Skeletal muscle tissue (tissue), 3 donors: ENCODE measurements at regions not wholly inside any gene's neighbourhood (a gene's known extent, or its start where the extent isn't known, plus 50 kb on each side); places are given as distances from the start of the nearest gene placed in this dataset.

Experiments used
- H3K27ac ChIP-seq: one replicate; pipeline ENCODE4 v1.7.0; 2013; ENCODE audit warnings: mild to moderate bottlenecking, low read depth, low read length, inconsistent platforms
- H3K27me3 ChIP-seq, 3 donors: one replicate each; pipeline ENCODE4 v1.7.0; 2013; ENCODE audit warnings: low read length in 3 of 3; ENCODE audit not compliant: control insufficient read depth in 3 of 3, insufficient read depth in 3 of 3
- H3K36me3 ChIP-seq, 3 donors: one replicate each; pipeline ENCODE4 v1.7.0; 2013; ENCODE audit warnings: low read length in 3 of 3; ENCODE audit not compliant: control insufficient read depth in 3 of 3, insufficient read depth in 3 of 3
- H3K4me1 ChIP-seq, 3 donors: one replicate each; pipeline ENCODE4 v1.7.0; 2013; ENCODE audit warnings: low read length in 3 of 3, mild to moderate bottlenecking in 3 of 3; ENCODE audit not compliant: control insufficient read depth in 3 of 3, insufficient read depth in 3 of 3
- H3K4me3 ChIP-seq, 3 donors: one replicate each; pipeline ENCODE4 v1.7.0; 2013; ENCODE audit warnings: low read length in 3 of 3
- H3K9ac ChIP-seq, 3 donors: one replicate each; pipeline ENCODE4 v1.7.0; 2013; ENCODE audit warnings: low read length in 3 of 3, mild to moderate bottlenecking in 3 of 3, moderate library complexity in 2 of 3, low read depth in 1 of 3
- H3K9me3 ChIP-seq, 3 donors: one replicate each; pipeline ENCODE4 v1.7.0; 2013; ENCODE audit warnings: low read length in 3 of 3; ENCODE audit not compliant: control insufficient read depth in 3 of 3
- donor health status: Osteomylitis.

GRCh38 chr1:166343276-166343675, 176.5 kb upstream of the FAM78B start:
- H3K9ac ChIP-seq: no peak overlapping the region

GRCh38 chr1:166350490-166350889, 183.7 kb upstream of the FAM78B start:
- Histone ChIP-seq H3K27me3 (no peaks in the 10 kb centered on the region), H3K4me3 (no peak overlapping the region), H3K27ac (no peak overlapping the region), H3K4me1 (peaks cover 0 to 4% (median 0%) of the 10 kb centered on the region in 3 donors), H3K9ac (peak overlapping the region in 1 of 3 donors; percentile 41), H3K9me3 (no peaks in the 10 kb centered on the region), H3K36me3 (no peaks in the 10 kb centered on the region)

More at GRCh38 chr1:166343276-166343675, 176.5 kb upstream of the FAM78B start:
- H3K27me3 ChIP-seq: no peaks in the 10 kb centered on the region
- H3K36me3 ChIP-seq: no peaks in the 10 kb centered on the region
- no peaks in the 10 kb centered on the region for H3K4me1 ChIP-seq
- no peak overlapping the region for H3K4me3 ChIP-seq
- no peaks in the 10 kb centered on the region for H3K9me3 ChIP-seq
- H3K27ac ChIP-seq: no peak overlapping the region

GRCh38 chr1:166351676-166352075, 184.9 kb upstream of the FAM78B start:
- H3K27me3 ChIP-seq: no peaks in the 10 kb centered on the region
- no peaks in the 10 kb centered on the region for H3K9me3 ChIP-seq
- H3K4me3 ChIP-seq: no peak overlapping the region
- no peak overlapping the region for H3K27ac ChIP-seq
- H3K36me3 ChIP-seq: no peaks in the 10 kb centered on the region
- H3K4me1 ChIP-seq: peaks cover 0 to 4% (median 0%) of the 10 kb centered on the region in 3 donors
- no peak overlapping the region for H3K9ac ChIP-seq

GRCh38 chr1:166353213-166353612, 186.4 kb upstream of the FAM78B start:
- H3K27ac ChIP-seq: no peak overlapping the region

GRCh38 chr1:166354406-166354805, 187.6 kb upstream of the FAM78B start:
- Histone ChIP-seq H3K27ac (no peak overlapping the region), H3K4me3 (no peak overlapping the region), H3K9me3 (no peaks in the 10 kb centered on the region), H3K36me3 (no peaks in the 10 kb centered on the region), H3K27me3 (no peaks in the 10 kb centered on the region), H3K4me1 (peaks cover 0 to 4% (median 0%) of the 10 kb centered on the region in 3 donors), H3K9ac (no peak overlapping the region)

More at GRCh38 chr1:166353213-166353612, 186.4 kb upstream of the FAM78B start:
- Histone ChIP-seq H3K4me3 (no peak overlapping the region), H3K27me3 (no peaks in the 10 kb centered on the region), H3K4me1 (peaks cover 0 to 4% (median 0%) of the 10 kb centered on the region in 3 donors), H3K36me3 (no peaks in the 10 kb centered on the region), H3K9me3 (no peaks in the 10 kb centered on the region), H3K9ac (no peak overlapping the region)

- H3K9ac ChIP-seq: no peak overlapping the region
- no peaks in the 10 kb centered on the region for H3K27me3 ChIP-seq
- H3K27ac ChIP-seq: no peak overlapping the region
Observed at GRCh38 chr1:166365081-166365480, 198.3 kb upstream of the FAM78B start.

GRCh38 chr1:166368030-166368429, 201.2 kb upstream of the FAM78B start:
- H3K4me3 ChIP-seq: no peak overlapping the region

More at GRCh38 chr1:166365081-166365480, 198.3 kb upstream of the FAM78B start:
- H3K4me3 ChIP-seq: no peak overlapping the region
- no peaks in the 10 kb centered on the region for H3K36me3 ChIP-seq
- H3K4me1 ChIP-seq: no peaks in the 10 kb centered on the region
- H3K9me3 ChIP-seq: no peaks in the 10 kb centered on the region

GRCh38 chr1:166377896-166378295, 211.1 kb upstream of the FAM78B start:
- no peaks in the 10 kb centered on the region for H3K9me3 ChIP-seq
- peak overlapping the region; percentile 77 for H3K27ac ChIP-seq
- no peak overlapping the region for H3K4me3 ChIP-seq
- no peak overlapping the region for H3K9ac ChIP-seq
- no peaks in the 10 kb centered on the region for H3K36me3 ChIP-seq
- H3K4me1 ChIP-seq: peaks cover 6 to 18% (median 9%) of the 10 kb centered on the region in 3 donors
- no peaks in the 10 kb centered on the region for H3K27me3 ChIP-seq

More at GRCh38 chr1:166368030-166368429, 201.2 kb upstream of the FAM78B start:
- Histone ChIP-seq H3K27ac (no peak overlapping the region), H3K9ac (no peak overlapping the region), H3K4me1 (no peaks in the 10 kb centered on the region), H3K9me3 (no peaks in the 10 kb centered on the region), H3K27me3 (no peaks in the 10 kb centered on the region), H3K36me3 (no peaks in the 10 kb centered on the region)

GRCh38 chr1:166378805-166379204, 212.0 kb upstream of the FAM78B start:
- H3K27ac ChIP-seq: peak overlapping the region; percentile 77
- H3K4me3 ChIP-seq: no peak overlapping the region
- H3K4me1 ChIP-seq: peaks cover 6 to 18% (median 9%) of the 10 kb centered on the region in 3 donors
- no peaks in the 10 kb centered on the region for H3K27me3 ChIP-seq
- no peaks in the 10 kb centered on the region for H3K9me3 ChIP-seq
- no peaks in the 10 kb centered on the region for H3K36me3 ChIP-seq
- H3K9ac ChIP-seq: peak overlapping the region; percentile 2 to 47 (median 35)

- Histone ChIP-seq H3K36me3 (no peaks in the 10 kb centered on the region), H3K4me1 (peaks cover 6 to 18% (median 9%) of the 10 kb centered on the region in 3 donors), H3K4me3 (peak overlapping the region in 1 of 3 donors; percentile 36), H3K9ac (peak overlapping the region in 2 of 3 donors; percentile 35 to 47), H3K9me3 (no peaks in the 10 kb centered on the region), H3K27me3 (no peaks in the 10 kb centered on the region), H3K27ac (peak overlapping the region; percentile 77)
Observed at GRCh38 chr1:166379447-166379846, 212.6 kb upstream of the FAM78B start.
